ENCODE measurements at regions not wholly inside any gene's neighbourhood (a gene's known extent, or its start where the extent isn't known, plus 50 kb on each side); places are given as distances from the start of the nearest gene placed in this dataset.

- H3K23ac ChIP-seq (ENCODE audit: insufficient read length, low read depth, low read length), result no peak overlapping the region
- Mint-ChIP-seq H3K4me1 (no peaks in the 10 kb centered on the region), H3K9me3 (peaks cover 0 to 3% of the 10 kb centered on the region in 2 experiments; a peak in 3 of 5 replicates), H3K36me3 (ENCODE audit: insufficient read depth in 1 of 3, low read depth in 3 of 3) (no peaks in the 10 kb centered on the region; a peak in 2 of 7 replicates), H3K27me3 (ENCODE audit: low read depth) (no peaks in the 10 kb centered on the region), H3K27ac (no peak overlapping the region), H3K4me3 (no peak overlapping the region)
- no peak overlapping the region for H3K9ac ChIP-seq (ENCODE audit: extremely low read depth, insufficient read length, low read length)
- H3K18ac ChIP-seq (ENCODE audit: insufficient read length, low read depth, low read length), result no peak overlapping the region
- no peaks in the 10 kb centered on the region for H3K79me2 ChIP-seq (ENCODE audit: insufficient read depth, low read length)
- H4K91ac ChIP-seq (ENCODE audit: insufficient read length, low read depth, low read length), result no peak overlapping the region
- no peak overlapping the region for H3K27ac ChIP-seq (ENCODE audit: insufficient read length, low read depth, low read length)
- no peak overlapping the region for H2BK20ac ChIP-seq (ENCODE audit: low read depth, low read length, poor library complexity, severe bottlenecking)
- no peak overlapping the region for H3K14ac ChIP-seq (ENCODE audit: insufficient read depth, low read length)
- H2BK15ac ChIP-seq (ENCODE audit: low read depth, low read length), result no peak overlapping the region
- no peak overlapping the region for H2AK5ac ChIP-seq (ENCODE audit: insufficient read length, low read length)
- no peak for DNase-seq
- TF ChIP-seq CTCF (conservative IDR thresholded peaks at IDR 0.05), result no peak
- no peak overlapping the region for H2BK5ac ChIP-seq (ENCODE audit: insufficient read length, low read length)
- H3K4ac ChIP-seq (ENCODE audit: low read depth, low read length), result no peak overlapping the region
- H4K20me1 ChIP-seq (ENCODE audit: control insufficient read depth, insufficient read depth, insufficient read length), result no peaks in the 10 kb centered on the region
- no peak overlapping the region for H2BK12ac ChIP-seq (ENCODE audit: insufficient read length, low read depth, low read length)
- H4K5ac ChIP-seq (ENCODE audit: insufficient read length, low read depth, low read length), result no peak overlapping the region
- H3T11ph ChIP-seq (ENCODE audit: low read length), result no peak overlapping the region
- no peak overlapping the region for H3K4me2 ChIP-seq (ENCODE audit: insufficient read depth, insufficient read length, low read length)
- H3K4me1 ChIP-seq (ENCODE audit: insufficient read depth, low read length), result no peaks in the 10 kb centered on the region
- H3K27me3 ChIP-seq (ENCODE audit: insufficient read depth, low read length), result no peaks in the 10 kb centered on the region
- H2AFZ ChIP-seq (ENCODE audit: low read length), result no peak overlapping the region
- H3K23me2 ChIP-seq (ENCODE audit: insufficient read length, low read depth, low read length, poor library complexity, severe bottlenecking), result no peaks in the 10 kb centered on the region
- H4K8ac ChIP-seq (replicated peaks; ENCODE audit: insufficient read length, low read depth, low read length), result no peak overlapping the region
- H2BK120ac ChIP-seq (ENCODE audit: low read depth, low read length, poor library complexity, severe bottlenecking), result no peak overlapping the region
- no peak overlapping the region for H3K56ac ChIP-seq (ENCODE audit: insufficient read length, low read depth, low read length)
- no CpG with 5 or more reads among the region's 2 CpGs for WGBS (ENCODE audit: extremely low coverage, insufficient read length, low lambda C conversion rate)
- no peaks in the 10 kb centered on the region for H3K79me1 ChIP-seq (ENCODE audit: insufficient read depth, low read depth, low read length, poor library complexity, severe bottlenecking)
- H3K9me3 ChIP-seq (ENCODE audit: control insufficient read depth, low read depth, low read length), result no peaks in the 10 kb centered on the region
Observed at GRCh38 chr3:73121669-73122331, 60.3 kb downstream of the EBLN2 start.
